ENCODE measurements at regions not wholly inside any gene's neighbourhood (a gene's known extent, or its start where the extent isn't known, plus 50 kb on each side); places are given as distances from the start of the nearest gene placed in this dataset.

DNA sequence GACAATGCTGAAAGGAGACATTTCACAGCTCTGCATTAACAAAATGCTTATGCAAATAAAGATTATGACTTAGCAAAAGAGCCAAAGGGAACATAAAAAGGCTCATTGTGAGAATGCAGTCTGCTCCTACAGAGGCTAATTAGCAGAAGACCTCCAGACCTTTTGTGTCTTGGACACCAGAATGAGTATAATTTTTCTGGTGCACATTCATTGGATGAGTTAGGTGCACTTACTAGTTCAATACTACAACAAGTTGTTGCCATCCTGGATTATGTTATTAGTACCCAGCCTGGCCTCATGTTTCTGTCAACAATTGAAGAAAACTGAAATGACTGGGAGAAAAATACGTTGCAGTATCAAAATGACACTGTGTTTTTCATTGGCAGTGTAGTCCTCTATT is 613.2 kb upstream of the CHORDC1 start:
- DNase-seq: no peak
- intact Hi-C loops (cut with DNase I; ENCODE audit: low total_unique reads) (no loop called here), in situ Hi-C loops (cut with MboI; ENCODE audit: low sequenced_read_pairs in 4 of 4) (no loop called here)
- no peak for TF ChIP-seq CTCF (IDR thresholded peaks at IDR 0.05 in 4 of 5, conservative IDR thresholded peaks at IDR 0.05 in 1 of 5)
- TF ChIP-seq POLR2A (IDR thresholded peaks at IDR 0.05): no peak
- Histone ChIP-seq H3K4me3 (no peak overlapping the region), H3K27me3 (no peaks in the 10 kb centered on the region), H3K9me3 (no peaks in the 10 kb centered on the region), H3K27ac (no peak overlapping the region), H3K36me3 (no peaks in the 10 kb centered on the region), H3K4me1 (no peaks in the 10 kb centered on the region)
- no peak for ATAC-seq

DNA sequence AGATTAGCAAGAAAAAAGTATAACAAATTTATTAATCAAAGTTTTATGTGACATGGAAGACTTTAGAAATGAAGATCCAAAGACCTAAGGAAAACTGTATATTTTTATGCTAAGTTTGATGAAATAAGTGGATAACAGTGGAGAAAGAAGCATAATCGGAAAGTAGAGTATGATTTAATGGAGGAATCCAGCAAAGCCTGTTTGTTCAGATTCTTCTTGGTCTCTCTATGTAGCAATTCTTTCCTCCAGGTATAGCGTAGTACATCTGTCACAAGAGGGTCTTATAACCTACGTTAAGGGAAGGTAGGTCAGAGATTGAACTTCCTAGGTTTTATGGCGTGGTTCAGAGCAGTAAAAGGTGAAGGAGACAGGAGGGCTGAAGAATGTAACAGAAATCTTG is 600.6 kb upstream of the CHORDC1 start:
- no peak overlapping the region for H3K27ac ChIP-seq
- no peaks in the 10 kb centered on the region for H3K9me3 ChIP-seq
- H3K4me1 ChIP-seq: no peaks in the 10 kb centered on the region
- TF ChIP-seq POLR2A (IDR thresholded peaks at IDR 0.05) (no peak), CTCF (IDR thresholded peaks at IDR 0.05 in 4 of 5, conservative IDR thresholded peaks at IDR 0.05 in 1 of 5) (no peak)
- intact Hi-C loops (cut with DNase I; ENCODE audit: low total_unique reads) (no loop called here), in situ Hi-C loops (cut with MboI; ENCODE audit: low sequenced_read_pairs in 4 of 4) (no loop called here)
- DNase-seq (no peak), ATAC-seq (no peak)
- H3K27me3 ChIP-seq: no peaks in the 10 kb centered on the region
- H3K36me3 ChIP-seq: no peaks in the 10 kb centered on the region
- no peak overlapping the region for H3K4me3 ChIP-seq

- Histone ChIP-seq H3K27me3 (no peaks in the 10 kb centered on the region), H3K4me1 (no peaks in the 10 kb centered on the region), H3K27ac (no peak overlapping the region), H3K36me3 (no peaks in the 10 kb centered on the region), H3K9me3 (no peaks in the 10 kb centered on the region), H3K4me3 (no peak overlapping the region)
- ATAC-seq (no peak), DNase-seq (no peak)
- no peak for TF ChIP-seq CTCF (IDR thresholded peaks at IDR 0.05 in 4 of 5, conservative IDR thresholded peaks at IDR 0.05 in 1 of 5)
- TF ChIP-seq POLR2A (IDR thresholded peaks at IDR 0.05): no peak
- intact Hi-C loops (cut with DNase I; ENCODE audit: low total_unique reads) (no loop called here), in situ Hi-C loops (cut with MboI; ENCODE audit: low sequenced_read_pairs in 4 of 4) (no loop called here)
Observed at GRCh38 chr11:90822996-90823395, 600.1 kb upstream of the CHORDC1 start.

DNA sequence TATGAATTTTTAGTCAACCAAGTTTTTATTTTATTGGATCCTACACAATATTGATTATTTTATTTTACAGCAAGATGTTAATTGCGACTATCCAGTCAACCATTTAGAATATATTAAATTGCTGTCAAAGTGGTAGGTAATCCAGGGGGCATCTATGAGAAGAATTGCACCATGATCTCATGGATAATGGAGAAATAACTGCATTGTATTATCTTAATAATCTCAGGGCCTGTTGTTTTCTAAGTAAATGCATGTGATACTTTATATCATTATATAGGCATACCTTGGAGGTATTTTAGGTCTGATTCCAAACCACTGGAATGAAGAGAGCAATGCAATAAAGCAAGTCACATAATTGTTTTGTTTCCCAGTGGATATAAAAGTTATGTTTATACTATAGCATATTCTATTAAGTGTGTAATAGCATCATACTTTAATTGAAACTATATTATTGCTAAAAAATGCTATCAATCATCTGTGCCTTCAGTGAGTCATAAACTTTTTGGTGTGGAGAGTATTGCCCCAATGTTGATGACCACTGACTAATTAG is 595.4 kb upstream of the CHORDC1 start:
- in situ Hi-C loops (cut with MboI; ENCODE audit: low sequenced_read_pairs in 4 of 4): no loop called here

More for the DNA sequence above, 595.4 kb upstream of the CHORDC1 start:
- Histone ChIP-seq H3K36me3 (no peaks in the 10 kb centered on the region), H3K4me3 (no peak overlapping the region), H3K9me3 (no peaks in the 10 kb centered on the region), H3K27me3 (no peaks in the 10 kb centered on the region), H3K4me1 (no peaks in the 10 kb centered on the region), H3K27ac (no peak overlapping the region)
- DNase-seq (no peak), ATAC-seq (no peak)
- intact Hi-C loops (cut with DNase I; ENCODE audit: low total_unique reads): no loop called here
- TF ChIP-seq POLR2A (IDR thresholded peaks at IDR 0.05): no peak
- no peak for TF ChIP-seq CTCF (IDR thresholded peaks at IDR 0.05 in 4 of 5, conservative IDR thresholded peaks at IDR 0.05 in 1 of 5)
